ENCODE measurements at regions not wholly inside any gene's neighbourhood (a gene's known extent, or its start where the extent isn't known, plus 50 kb on each side); places are given as distances from the start of the nearest gene placed in this dataset.

DNA sequence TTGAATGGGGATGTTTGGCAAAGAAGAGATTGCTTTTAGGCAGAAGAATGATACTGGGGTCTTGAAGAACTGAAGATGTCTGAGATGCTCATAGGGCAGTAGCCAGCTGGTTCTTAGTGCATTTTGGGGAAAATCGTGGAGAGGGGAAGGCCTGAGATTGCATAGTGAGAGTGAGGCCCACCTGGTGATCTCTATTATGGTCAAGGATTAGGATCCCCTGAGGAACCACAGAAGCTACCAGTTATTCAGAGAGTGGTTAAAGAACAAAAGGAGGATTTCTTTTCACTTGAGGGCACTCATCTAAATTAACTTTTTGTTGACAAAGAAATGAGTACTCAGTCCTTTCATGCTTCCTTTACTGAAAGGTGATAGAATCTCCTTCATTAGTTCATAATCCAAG lies 271.3 kb upstream of the HAND2 start:
- H3K4me3 ChIP-seq (ENCODE audit: control insufficient read depth, low read depth, low read length), result no peak overlapping the region
- no peak for DNase-seq (ENCODE audit: low read depth)
- TF ChIP-seq, protein P1, sequence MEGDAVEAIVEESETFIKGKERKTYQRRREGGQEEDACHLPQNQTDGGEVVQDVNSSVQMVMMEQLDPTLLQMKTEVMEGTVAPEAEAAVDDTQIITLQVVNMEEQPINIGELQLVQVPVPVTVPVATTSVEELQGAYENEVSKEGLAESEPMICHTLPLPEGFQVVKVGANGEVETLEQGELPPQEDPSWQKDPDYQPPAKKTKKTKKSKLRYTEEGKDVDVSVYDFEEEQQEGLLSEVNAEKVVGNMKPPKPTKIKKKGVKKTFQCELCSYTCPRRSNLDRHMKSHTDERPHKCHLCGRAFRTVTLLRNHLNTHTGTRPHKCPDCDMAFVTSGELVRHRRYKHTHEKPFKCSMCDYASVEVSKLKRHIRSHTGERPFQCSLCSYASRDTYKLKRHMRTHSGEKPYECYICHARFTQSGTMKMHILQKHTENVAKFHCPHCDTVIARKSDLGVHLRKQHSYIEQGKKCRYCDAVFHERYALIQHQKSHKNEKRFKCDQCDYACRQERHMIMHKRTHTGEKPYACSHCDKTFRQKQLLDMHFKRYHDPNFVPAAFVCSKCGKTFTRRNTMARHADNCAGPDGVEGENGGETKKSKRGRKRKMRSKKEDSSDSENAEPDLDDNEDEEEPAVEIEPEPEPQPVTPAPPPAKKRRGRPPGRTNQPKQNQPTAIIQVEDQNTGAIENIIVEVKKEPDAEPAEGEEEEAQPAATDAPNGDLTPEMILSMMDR (conservative IDR thresholded peaks at IDR 0.05; ENCODE audit: control insufficient read depth, insufficient read depth, low read depth, low read length), result no peak

DNA sequence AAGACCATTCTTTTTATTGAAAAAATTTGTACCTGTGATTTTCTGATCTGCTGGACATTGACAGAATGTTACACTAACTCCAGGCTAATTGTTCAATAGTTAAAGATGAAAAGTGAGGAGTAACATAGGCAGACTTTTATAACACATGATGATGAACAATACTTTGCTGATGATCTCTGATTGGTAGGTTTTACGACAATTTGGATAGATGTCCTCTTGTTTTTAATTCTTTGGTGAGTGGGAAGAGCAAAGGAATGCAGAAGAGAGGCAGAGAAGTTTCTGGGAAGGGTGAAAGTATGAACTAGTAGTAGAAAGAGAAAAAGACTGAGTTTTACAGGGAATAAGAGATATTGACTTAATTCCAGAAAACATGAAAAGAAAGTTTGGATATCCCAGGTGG lies 267.3 kb upstream of the HAND2 start:
- no peak overlapping the region for H3K4me3 ChIP-seq (ENCODE audit: control insufficient read depth, low read depth, low read length)
- no peak for DNase-seq (ENCODE audit: low read depth)
- TF ChIP-seq, protein P1 (conservative IDR thresholded peaks at IDR 0.05; ENCODE audit: control insufficient read depth, insufficient read depth, low read depth, low read length), result no peak

DNA sequence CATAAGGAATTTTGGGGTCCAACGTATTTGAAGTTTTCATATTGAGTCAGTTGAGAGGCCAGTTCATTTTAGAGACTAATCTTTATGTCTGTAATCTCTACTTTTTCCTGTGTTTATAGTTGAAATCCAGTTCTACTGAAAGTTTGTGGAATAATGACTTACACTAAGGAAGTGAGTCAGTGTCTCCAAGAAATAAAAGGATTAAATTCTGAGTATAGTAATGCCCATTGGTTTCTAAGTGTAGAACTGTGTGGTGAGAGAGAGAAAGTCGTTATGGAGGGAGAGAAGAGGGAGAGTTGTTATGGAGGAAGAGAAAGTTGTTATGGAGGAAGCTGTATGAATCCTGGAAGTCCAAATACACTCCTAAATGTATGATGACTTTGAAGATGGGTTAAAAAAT lies 264.6 kb upstream of the HAND2 start:
- TF ChIP-seq, protein P1 (conservative IDR thresholded peaks at IDR 0.05; ENCODE audit: control insufficient read depth, insufficient read depth, low read depth, low read length), result no peak
- peak; percentile 53 for DNase-seq (ENCODE audit: low read depth)
- H3K4me3 ChIP-seq (ENCODE audit: control insufficient read depth, low read depth, low read length), result no peak overlapping the region

DNA sequence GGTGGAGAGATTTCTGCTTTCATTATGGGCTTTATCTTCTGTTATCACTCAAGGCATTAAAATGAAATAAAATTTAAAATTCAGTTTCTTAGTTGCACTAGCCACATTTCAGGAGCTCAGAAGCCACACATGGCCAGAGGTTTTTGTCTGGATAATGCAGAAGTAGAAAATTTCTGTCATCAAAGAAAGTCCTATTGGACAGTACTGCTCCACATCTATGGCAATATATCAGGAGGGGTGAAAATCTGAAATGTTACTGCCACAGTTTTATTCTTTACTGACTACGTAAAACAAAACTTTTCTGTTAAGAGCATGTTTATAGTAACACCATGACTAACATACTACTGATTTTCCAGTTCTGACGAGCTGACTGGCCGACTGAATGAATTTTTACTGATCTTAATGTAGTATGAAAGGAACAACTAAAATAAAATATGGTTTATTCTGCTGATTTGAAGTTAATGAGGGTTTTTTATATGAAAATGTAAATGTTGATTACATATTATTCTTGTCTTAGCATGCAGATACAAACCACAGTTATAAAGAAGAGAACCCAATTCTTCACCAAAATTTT lies 264.0 kb upstream of the HAND2 start:
- no peak for DNase-seq (ENCODE audit: low read depth)
- TF ChIP-seq, protein P1 (conservative IDR thresholded peaks at IDR 0.05; ENCODE audit: control insufficient read depth, insufficient read depth, low read depth, low read length), result no peak
- no peak overlapping the region for H3K4me3 ChIP-seq (ENCODE audit: control insufficient read depth, low read depth, low read length)

DNA sequence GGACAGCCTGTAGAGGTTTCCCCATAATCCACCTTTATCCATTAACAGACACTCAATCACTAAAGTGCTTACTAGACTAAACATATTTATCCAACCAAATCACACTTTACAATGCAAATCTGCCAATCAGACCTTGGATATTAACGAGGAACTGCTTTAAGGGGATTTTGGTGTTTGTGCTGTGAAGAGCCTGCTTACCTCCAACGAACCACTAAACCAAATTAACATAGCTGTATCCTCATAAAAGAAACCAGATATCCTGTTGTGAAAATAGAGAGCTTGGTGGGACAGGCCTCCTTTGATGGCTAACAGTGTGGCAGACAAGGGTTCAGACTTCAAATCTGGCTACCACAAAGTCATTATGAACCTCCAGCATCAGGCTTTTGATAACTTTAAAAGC lies 252.6 kb upstream of the HAND2 start:
- TF ChIP-seq, protein P1 (conservative IDR thresholded peaks at IDR 0.05; ENCODE audit: control insufficient read depth, insufficient read depth, low read depth, low read length), result no peak
- no peak for DNase-seq (ENCODE audit: low read depth)
- H3K4me3 ChIP-seq (ENCODE audit: control insufficient read depth, low read depth, low read length), result no peak overlapping the region

DNA sequence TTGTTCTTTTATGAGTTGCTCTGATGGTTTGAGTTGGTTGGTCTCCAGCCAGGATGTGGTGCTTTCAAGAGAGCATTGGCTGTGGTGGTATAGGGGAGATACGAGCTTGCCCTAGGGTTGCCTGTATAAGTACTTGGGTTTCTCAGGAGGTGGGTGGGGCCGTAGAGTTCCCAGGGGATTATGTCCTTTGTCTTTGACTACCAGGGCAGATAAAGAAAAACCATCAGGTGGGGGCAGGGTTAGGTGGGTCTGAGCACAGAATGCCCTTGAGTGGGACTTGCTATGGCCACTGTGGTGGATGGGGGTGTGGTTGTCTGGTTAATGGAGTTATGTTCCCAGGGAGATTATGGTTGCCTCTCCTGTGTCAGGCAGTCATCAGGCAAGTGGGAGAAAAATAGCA lies 247.9 kb upstream of the HAND2 start:
- TF ChIP-seq, protein P1 (conservative IDR thresholded peaks at IDR 0.05; ENCODE audit: control insufficient read depth, insufficient read depth, low read depth, low read length), result no peak
- DNase-seq (ENCODE audit: low read depth), result no peak
- no peak overlapping the region for H3K4me3 ChIP-seq (ENCODE audit: control insufficient read depth, low read depth, low read length)

DNA sequence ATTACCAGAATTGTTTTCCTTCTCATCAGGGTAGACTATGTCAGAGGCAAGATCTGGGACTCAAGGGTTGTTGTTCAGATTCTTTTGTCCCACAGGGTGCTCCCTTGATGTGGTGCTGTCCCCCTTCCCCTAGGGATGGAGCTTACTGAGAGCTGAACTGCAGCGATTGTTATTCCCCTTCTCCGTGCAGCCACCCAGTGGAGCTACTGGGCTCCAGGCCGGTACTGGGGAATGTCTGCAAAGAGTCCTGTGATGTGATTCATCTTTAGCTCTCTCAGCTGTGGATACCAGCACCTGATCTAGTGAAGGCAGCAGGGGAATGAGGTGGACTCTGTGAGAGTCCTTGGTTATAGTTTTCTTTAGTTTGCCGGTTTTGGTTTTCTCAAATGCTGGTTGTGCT lies 247.4 kb upstream of the HAND2 start:
- no peak for DNase-seq (ENCODE audit: low read depth)
- TF ChIP-seq, protein P1 (conservative IDR thresholded peaks at IDR 0.05; ENCODE audit: control insufficient read depth, insufficient read depth, low read depth, low read length), result no peak
- H3K4me3 ChIP-seq (ENCODE audit: control insufficient read depth, low read depth, low read length), result no peak overlapping the region
